HFFc6 (cell line): ENCODE measurements at regions not wholly inside any gene's neighbourhood (a gene's known extent, or its start where the extent isn't known, plus 50 kb on each side); places are given as distances from the start of the nearest gene placed in this dataset.

Experiments
- DNase-seq: peaks from one replicate; pipeline ENCODE4 v3.0.0-alpha.2; 2018
- H3K27ac Mint-ChIP-seq: 2 replicates; pipeline ENCODE4 v1.8.0; 2020; ENCODE audit warnings: mild to moderate bottlenecking, mixed read lengths
- H3K27me3 Mint-ChIP-seq: 2 replicates; pipeline ENCODE4 v1.8.0; 2021; ENCODE audit warnings: mild to moderate bottlenecking, moderate library complexity, mixed read lengths; ENCODE audit not compliant: insufficient read depth
- H3K36me3 Mint-ChIP-seq: 2 replicates; pipeline ENCODE4 v1.8.0; 2021; ENCODE audit warnings: low read depth, mixed read lengths
- H3K4me1 Mint-ChIP-seq: 2 replicates; pipeline ENCODE4 v1.8.0; 2020; ENCODE audit warnings: low read depth, mixed read lengths
- H3K4me3 Mint-ChIP-seq: 2 replicates; pipeline ENCODE4 v1.8.0; 2020; ENCODE audit warnings: mild to moderate bottlenecking, moderate library complexity, mixed read lengths
- H3K9me3 Mint-ChIP-seq: 2 replicates; pipeline ENCODE4 v1.8.0; 2020; ENCODE audit warnings: mild to moderate bottlenecking, mixed read lengths
- CTCF ChIP-seq: fragments of 200-600 bp; sonication (generic); IDR thresholded peaks from 2 replicates; pipeline ENCODE4 v1.5.0; 2021; ENCODE audit warnings: antibody characterized with exemption, mild to moderate bottlenecking

DNA sequence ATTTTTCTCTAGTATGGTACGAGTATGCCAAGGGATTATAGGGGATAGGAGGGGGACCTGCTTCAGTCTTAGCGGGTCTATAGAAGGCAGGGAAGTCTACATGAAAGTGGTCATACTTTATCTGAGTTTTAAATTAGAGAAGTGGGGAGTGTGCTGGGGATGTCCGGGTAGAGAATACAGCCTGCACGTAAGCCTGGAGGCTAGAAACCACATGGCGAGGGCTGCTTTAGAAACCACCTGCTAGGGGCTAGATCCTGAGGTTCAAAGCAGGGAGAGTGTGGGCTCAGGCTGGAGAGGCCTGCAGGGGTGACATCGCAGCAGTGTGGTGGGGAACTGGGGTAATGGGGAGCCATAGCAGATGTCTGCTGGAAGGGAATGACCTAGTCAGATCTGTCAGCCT is 85.2 kb downstream of the VEGFA start:
- TF ChIP-seq CTCF, result no peak
- Mint-ChIP-seq H3K4me1 (peaks cover 43% of the 10 kb centered on the region), H3K9me3 (no peaks in the 10 kb centered on the region), H3K4me3 (no peak overlapping the region), H3K27me3 (peaks cover 4% of the 10 kb centered on the region), H3K27ac (no peak overlapping the region), H3K36me3 (no peaks in the 10 kb centered on the region)
- no peak for DNase-seq

DNA sequence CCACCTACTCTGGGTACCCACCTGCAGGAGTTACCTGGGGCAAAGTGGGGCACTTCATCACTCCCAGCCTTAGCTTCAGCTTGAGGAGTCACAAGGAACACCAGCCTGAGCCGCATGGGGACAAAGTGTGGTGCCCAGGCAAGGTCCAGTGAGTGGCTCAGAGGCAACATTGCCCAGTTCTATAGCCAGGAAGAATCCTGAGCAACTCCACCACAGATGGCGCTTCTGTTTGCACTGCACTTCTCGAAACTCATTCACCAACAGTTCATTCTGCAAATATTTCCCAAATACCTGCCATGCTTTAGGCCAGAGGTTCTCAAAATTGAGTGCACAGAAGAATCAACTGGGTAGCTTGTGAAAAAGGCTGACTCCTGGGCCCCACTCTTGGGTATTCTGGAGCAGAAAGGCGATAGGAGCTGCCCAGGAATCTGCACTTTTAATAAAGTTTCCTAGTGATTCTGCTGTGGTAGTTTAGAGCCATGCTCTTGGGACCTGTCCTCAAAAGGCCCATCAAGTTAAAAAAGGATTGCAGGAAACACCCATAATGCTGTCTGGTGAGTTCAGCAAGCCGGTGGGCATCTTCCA is 83.1 kb downstream of the VEGFA start:
- H3K4me3 Mint-ChIP-seq, result no peak overlapping the region
- no peaks in the 10 kb centered on the region for H3K9me3 Mint-ChIP-seq
- H3K36me3 Mint-ChIP-seq, result no peaks in the 10 kb centered on the region
- TF ChIP-seq CTCF, result no peak
- DNase-seq, result no peak
- H3K4me1 Mint-ChIP-seq, result peaks cover 64% of the 10 kb centered on the region
- no peaks in the 10 kb centered on the region for H3K27me3 Mint-ChIP-seq
- no peak overlapping the region for H3K27ac Mint-ChIP-seq

- Mint-ChIP-seq H3K4me1 (peaks cover 71% of the 10 kb centered on the region), H3K4me3 (no peak overlapping the region), H3K36me3 (no peaks in the 10 kb centered on the region), H3K27me3 (no peaks in the 10 kb centered on the region), H3K9me3 (no peaks in the 10 kb centered on the region), H3K27ac (no peak overlapping the region)
- DNase-seq, result no peak
- TF ChIP-seq CTCF, result no peak
These were observed 82.4 kb downstream of the VEGFA start for GRCh38 chr6:43852350-43852864.

DNA sequence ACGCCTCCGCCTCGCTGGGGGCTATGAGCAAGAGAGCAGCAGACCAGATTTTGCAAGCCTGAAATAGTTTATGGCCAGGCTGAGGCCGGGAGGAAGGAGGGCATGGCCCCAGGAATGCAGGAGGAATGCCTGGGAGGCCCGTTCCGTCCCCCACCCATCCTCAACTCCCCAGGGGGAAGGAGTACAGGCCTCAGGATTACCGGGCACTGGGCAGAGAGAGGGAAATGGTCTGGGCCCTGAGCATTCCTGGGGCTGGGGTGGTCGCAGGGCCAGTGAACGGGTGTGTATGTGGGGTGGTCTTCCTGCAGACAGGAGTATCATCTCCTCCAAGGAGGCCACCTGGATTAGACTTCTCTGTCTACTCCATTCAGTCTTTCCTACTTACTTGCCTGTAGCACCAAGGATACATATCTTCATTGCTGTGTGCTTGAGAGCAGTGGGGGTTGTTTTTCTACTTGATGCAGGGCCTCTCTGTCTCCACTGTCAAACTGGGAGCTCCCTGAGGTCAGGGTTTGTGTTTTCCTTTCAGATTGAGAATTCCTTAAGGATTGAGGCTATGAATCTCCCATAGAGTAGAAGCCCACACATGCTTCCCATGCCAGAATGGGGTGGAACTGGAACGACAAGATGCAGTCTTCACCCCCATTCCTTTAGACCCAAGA is 81.3 kb downstream of the VEGFA start:
- peak overlapping the region; percentile 85 for H3K27ac Mint-ChIP-seq
- H3K9me3 Mint-ChIP-seq, result no peaks in the 10 kb centered on the region
- no peaks in the 10 kb centered on the region for H3K27me3 Mint-ChIP-seq
- DNase-seq, result peak; percentile 79
- peak overlapping the region; percentile 39 for H3K4me3 Mint-ChIP-seq
- no peaks in the 10 kb centered on the region for H3K36me3 Mint-ChIP-seq
- peaks cover 76% of the 10 kb centered on the region for H3K4me1 Mint-ChIP-seq
- no peak for TF ChIP-seq CTCF

GRCh38 chr6:43850314-43851203 is 80.5 kb downstream of the VEGFA start:
- Mint-ChIP-seq H3K36me3 (no peaks in the 10 kb centered on the region), H3K27me3 (no peaks in the 10 kb centered on the region), H3K27ac (peak overlapping the region; percentile 85), H3K4me1 (peaks cover 77% of the 10 kb centered on the region), H3K9me3 (no peaks in the 10 kb centered on the region), H3K4me3 (peak overlapping the region; percentile 39)
- TF ChIP-seq CTCF, result no peak
- DNase-seq, result no peak
